ENCODE measurements at regions not wholly inside any gene's neighbourhood (a gene's known extent, or its start where the extent isn't known, plus 50 kb on each side); places are given as distances from the start of the nearest gene placed in this dataset.

DNA sequence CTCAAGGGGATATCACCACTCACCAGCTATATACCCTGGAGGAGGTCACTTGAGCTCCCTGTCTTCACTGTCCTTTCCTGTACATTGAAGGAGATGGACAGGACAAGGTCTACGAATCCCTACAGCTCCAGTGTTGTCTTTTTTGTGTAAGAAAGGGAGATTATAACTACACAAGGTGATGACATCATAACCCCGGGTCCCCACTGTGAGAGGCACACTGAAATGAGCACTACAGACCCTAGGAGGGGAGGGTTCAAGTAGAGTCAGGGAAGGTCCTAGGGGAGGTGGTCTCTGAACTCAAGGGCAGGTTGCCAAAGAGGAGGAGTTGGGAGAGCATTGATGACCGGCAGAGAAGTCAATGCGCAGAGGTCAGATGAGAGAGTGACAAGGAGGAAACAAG is 108.3 kb upstream of the SLC14A2 start:
- TF ChIP-seq, protein P1, sequence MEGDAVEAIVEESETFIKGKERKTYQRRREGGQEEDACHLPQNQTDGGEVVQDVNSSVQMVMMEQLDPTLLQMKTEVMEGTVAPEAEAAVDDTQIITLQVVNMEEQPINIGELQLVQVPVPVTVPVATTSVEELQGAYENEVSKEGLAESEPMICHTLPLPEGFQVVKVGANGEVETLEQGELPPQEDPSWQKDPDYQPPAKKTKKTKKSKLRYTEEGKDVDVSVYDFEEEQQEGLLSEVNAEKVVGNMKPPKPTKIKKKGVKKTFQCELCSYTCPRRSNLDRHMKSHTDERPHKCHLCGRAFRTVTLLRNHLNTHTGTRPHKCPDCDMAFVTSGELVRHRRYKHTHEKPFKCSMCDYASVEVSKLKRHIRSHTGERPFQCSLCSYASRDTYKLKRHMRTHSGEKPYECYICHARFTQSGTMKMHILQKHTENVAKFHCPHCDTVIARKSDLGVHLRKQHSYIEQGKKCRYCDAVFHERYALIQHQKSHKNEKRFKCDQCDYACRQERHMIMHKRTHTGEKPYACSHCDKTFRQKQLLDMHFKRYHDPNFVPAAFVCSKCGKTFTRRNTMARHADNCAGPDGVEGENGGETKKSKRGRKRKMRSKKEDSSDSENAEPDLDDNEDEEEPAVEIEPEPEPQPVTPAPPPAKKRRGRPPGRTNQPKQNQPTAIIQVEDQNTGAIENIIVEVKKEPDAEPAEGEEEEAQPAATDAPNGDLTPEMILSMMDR (IDR thresholded peaks at IDR 0.05) = no peak
- TF ChIP-seq EP300 (IDR thresholded peaks at IDR 0.05) (no peak), POLR2AphosphoS5 (IDR thresholded peaks at IDR 0.05) (no peak), POLR2A (IDR thresholded peaks at IDR 0.05; ENCODE audit: low read depth) (no peak)
